WTC11 (cell line): ENCODE measurements at regions not wholly inside any gene's neighbourhood (a gene's known extent, or its start where the extent isn't known, plus 50 kb on each side); places are given as distances from the start of the nearest gene placed in this dataset.

Source experiments
- ATAC-seq: fragments of 200-7000 bp; cut with Tn5 transposase; 2 replicates; pipeline ENCODE4 v1.10.0; 2021; ENCODE audit warnings: mild to moderate bottlenecking, moderate library complexity
- CTCF ChIA-PET: fragments of 300-600 bp; sonication (Branson Sonifier 250); formaldehyde crosslinking; loops from one replicate; lab custom pipeline; 2021; ENCODE audit warnings: antibody characterized with exemption; lab: Charles Lee
- POLR2A ChIA-PET: fragments of 350-600 bp; sonication (Branson Sonifier 250); formaldehyde crosslinking; loops from one replicate; lab custom pipeline; 2021; ENCODE audit warnings: antibody characterized with exemption; lab: Charles Lee
- DNase-seq: peaks from one replicate; pipeline ENCODE4 v3.0.0; 2021; ENCODE audit warnings: low spot score
- H3K27ac Mint-ChIP-seq: 2 replicates; pipeline ENCODE4 v1.8.0; 2021; ENCODE audit warnings: mixed read lengths
- H3K27me3 Mint-ChIP-seq: 2 replicates; pipeline ENCODE4 v1.8.0; 2021; ENCODE audit warnings: low read depth, mild to moderate bottlenecking, moderate library complexity, mixed read lengths
- H3K36me3 Mint-ChIP-seq: 2 replicates; pipeline ENCODE4 v1.8.0; 2021; ENCODE audit warnings: mixed read lengths
- H3K4me1 Mint-ChIP-seq: 2 replicates; pipeline ENCODE4 v1.8.0; 2022; ENCODE audit warnings: mixed read lengths
- H3K4me3 Mint-ChIP-seq: 2 replicates; pipeline ENCODE4 v1.8.0; 2021; ENCODE audit warnings: mild to moderate bottlenecking, moderate library complexity, mixed read lengths
- H3K9me3 Mint-ChIP-seq: 2 replicates; pipeline ENCODE4 v1.8.0; 2021; ENCODE audit warnings: mixed read lengths
- ATF1 ChIP-seq: sonication (generic); formaldehyde crosslinking; IDR thresholded peaks from 2 replicates; pipeline ENCODE4 v1.8.1; 2023; ENCODE audit warnings: mild to moderate bottlenecking, moderate library complexity, missing genetic modification reagents
- E2F1 ChIP-seq: sonication (generic); formaldehyde crosslinking; IDR thresholded peaks from 2 replicates; pipeline ENCODE4 v1.8.0; 2022; ENCODE audit warnings: mild to moderate bottlenecking, missing genetic modification reagents
- ESRRA ChIP-seq: sonication (generic); formaldehyde crosslinking; IDR thresholded peaks from 2 replicates; pipeline ENCODE4 v1.8.1; 2022; ENCODE audit warnings: mild to moderate bottlenecking, missing genetic modification reagents, borderline replicate concordance
- FOXP1 ChIP-seq: sonication (generic); formaldehyde crosslinking; IDR thresholded peaks from 2 replicates; pipeline ENCODE4 v1.8.0; 2022; ENCODE audit warnings: missing genetic modification reagents, mild to moderate bottlenecking, moderate library complexity, borderline replicate concordance
- GTF2I ChIP-seq: fragments of 250-450 bp; sonication (Bioruptor Pico); conservative IDR thresholded peaks from 2 replicates; pipeline ENCODE4 v1.4.0; 2021; ENCODE audit warnings: mild to moderate bottlenecking
- MLX ChIP-seq: sonication (generic); formaldehyde crosslinking; IDR thresholded peaks from 2 replicates; pipeline ENCODE4 v1.8.1; 2023; ENCODE audit warnings: mild to moderate bottlenecking, missing genetic modification reagents, moderate library complexity
- NFYB ChIP-seq: sonication (generic); formaldehyde crosslinking; conservative IDR thresholded peaks from 2 replicates; pipeline ENCODE4 v1.8.0; 2022; ENCODE audit warnings: low read depth, missing genetic modification reagents
- NR1H2 ChIP-seq: sonication (generic); formaldehyde crosslinking; IDR thresholded peaks from 2 replicates; pipeline ENCODE4 v1.9.0; 2021; ENCODE audit warnings: mild to moderate bottlenecking, moderate library complexity, missing genetic modification reagents
- SMAD3 ChIP-seq: sonication (generic); formaldehyde crosslinking; IDR thresholded peaks from 2 replicates; pipeline ENCODE4 v1.8.0; 2022; ENCODE audit warnings: missing genetic modification reagents, mild to moderate bottlenecking, borderline replicate concordance
- SOX15 ChIP-seq: fragments of 250-450 bp; sonication (Bioruptor Pico); IDR thresholded peaks from 2 replicates; pipeline ENCODE4 v1.9.0; 2021; ENCODE audit warnings: mild to moderate bottlenecking
- ZBTB21 ChIP-seq: sonication (generic); formaldehyde crosslinking; IDR thresholded peaks from 2 replicates; pipeline ENCODE4 v1.8.1; 2023; ENCODE audit warnings: mild to moderate bottlenecking, missing genetic modification reagents, borderline replicate concordance
- ZNF317 ChIP-seq: sonication (generic); formaldehyde crosslinking; IDR thresholded peaks from 2 replicates; pipeline ENCODE4 v1.8.1; 2023; ENCODE audit warnings: low read depth, mild to moderate bottlenecking, moderate library complexity, missing genetic modification reagents, borderline replicate concordance
- TF ChIP-seq, protein P1 (sequence below): sonication (generic); formaldehyde crosslinking; IDR thresholded peaks from 2 replicates; pipeline ENCODE4 v1.8.1; 2022; ENCODE audit warnings: mild to moderate bottlenecking, moderate library complexity, missing genetic modification reagents
- TF ChIP-seq, protein P2 (sequence below): fragments of 250-450 bp; sonication (Bioruptor Pico); conservative IDR thresholded peaks from 2 replicates; pipeline ENCODE4 v1.9.0; 2021; ENCODE audit warnings: mild to moderate bottlenecking
- TF ChIP-seq, protein P3 (sequence below): sonication (generic); formaldehyde crosslinking; IDR thresholded peaks from 2 replicates; pipeline ENCODE4 v1.8.1; 2023; ENCODE audit warnings: mild to moderate bottlenecking, missing genetic modification reagents, moderate library complexity
- TF ChIP-seq, protein P4 (sequence below): sonication (generic); formaldehyde crosslinking; IDR thresholded peaks from 2 replicates; pipeline ENCODE4 v1.8.0; 2023; ENCODE audit warnings: missing genetic modification reagents

DNA sequence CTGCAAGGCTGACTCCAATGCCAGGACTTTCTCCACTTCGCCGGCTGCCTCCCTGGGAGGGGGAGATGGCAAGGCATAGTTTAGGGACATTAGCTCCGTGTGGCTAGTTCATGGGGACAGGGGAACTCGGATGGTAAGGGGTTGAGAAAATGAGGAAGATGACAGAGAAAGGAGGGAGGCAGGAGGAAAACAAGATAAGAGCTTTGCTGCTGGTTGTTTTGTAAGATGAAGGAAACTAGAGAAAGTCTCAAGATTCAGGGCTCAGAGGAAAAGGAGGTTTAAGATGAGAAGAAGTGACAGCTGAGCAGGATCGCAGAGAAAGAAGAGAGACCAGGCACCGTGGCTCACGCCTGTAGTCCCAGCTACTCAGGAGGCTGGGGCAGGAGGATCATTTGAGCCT lies 180.9 kb upstream of the RREB1 start (continued):
- TF ChIP-seq, protein P1, sequence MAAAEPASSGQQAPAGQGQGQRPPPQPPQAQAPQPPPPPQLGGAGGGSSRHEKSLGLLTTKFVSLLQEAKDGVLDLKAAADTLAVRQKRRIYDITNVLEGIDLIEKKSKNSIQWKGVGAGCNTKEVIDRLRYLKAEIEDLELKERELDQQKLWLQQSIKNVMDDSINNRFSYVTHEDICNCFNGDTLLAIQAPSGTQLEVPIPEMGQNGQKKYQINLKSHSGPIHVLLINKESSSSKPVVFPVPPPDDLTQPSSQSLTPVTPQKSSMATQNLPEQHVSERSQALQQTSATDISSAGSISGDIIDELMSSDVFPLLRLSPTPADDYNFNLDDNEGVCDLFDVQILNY (CRISPR knock-in tag): no peak
- TF ChIP-seq ATF1 (CRISPR knock-in tag): no peak
- no peak for TF ChIP-seq E2F1 (CRISPR knock-in tag)
- TF ChIP-seq, protein P2, sequence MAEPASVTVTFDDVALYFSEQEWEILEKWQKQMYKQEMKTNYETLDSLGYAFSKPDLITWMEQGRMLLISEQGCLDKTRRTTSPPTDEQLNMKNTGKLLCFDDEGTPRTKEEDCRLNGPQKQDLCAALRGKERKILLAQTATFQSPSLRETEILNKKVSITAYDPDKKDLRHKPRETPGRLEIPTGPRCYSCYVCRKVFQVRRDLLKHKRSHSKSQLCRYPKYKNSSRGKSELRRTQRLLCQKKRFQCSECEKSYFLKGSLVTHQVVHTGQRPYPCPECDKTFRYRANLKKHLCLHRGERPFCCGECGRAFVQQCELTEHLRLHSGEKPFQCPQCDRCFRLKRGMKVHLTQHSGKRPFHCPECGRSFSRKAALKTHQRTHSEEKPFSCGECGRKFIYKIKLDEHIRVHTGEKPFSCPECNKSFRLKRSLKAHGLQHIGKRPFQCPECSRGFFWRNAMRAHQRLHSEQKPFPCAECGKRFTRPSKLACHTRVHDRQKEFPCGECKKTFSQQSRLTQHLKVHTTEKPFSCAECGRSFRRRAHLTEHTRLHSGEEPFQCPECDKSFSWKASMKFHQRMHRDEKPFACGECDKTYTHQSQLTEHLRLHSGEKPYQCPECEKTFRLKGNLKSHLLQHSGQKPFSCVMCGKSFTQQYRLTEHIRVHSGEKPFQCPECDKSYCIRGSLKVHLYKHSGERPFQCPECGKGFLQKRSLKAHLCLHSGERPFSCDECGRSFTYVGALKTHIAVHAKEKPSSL (CRISPR knock-in tag): no peak
- TF ChIP-seq NFYB (CRISPR knock-in tag): no peak
- TF ChIP-seq GTF2I (CRISPR knock-in tag): no peak
- no peak for TF ChIP-seq FOXP1
- TF ChIP-seq, protein P3, sequence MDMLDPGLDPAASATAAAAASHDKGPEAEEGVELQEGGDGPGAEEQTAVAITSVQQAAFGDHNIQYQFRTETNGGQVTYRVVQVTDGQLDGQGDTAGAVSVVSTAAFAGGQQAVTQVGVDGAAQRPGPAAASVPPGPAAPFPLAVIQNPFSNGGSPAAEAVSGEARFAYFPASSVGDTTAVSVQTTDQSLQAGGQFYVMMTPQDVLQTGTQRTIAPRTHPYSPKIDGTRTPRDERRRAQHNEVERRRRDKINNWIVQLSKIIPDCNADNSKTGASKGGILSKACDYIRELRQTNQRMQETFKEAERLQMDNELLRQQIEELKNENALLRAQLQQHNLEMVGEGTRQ (CRISPR knock-in tag): no peak
- TF ChIP-seq NR1H2 (CRISPR knock-in tag): no peak
- TF ChIP-seq ZNF317 (CRISPR knock-in tag): no peak
- TF ChIP-seq, protein P4, sequence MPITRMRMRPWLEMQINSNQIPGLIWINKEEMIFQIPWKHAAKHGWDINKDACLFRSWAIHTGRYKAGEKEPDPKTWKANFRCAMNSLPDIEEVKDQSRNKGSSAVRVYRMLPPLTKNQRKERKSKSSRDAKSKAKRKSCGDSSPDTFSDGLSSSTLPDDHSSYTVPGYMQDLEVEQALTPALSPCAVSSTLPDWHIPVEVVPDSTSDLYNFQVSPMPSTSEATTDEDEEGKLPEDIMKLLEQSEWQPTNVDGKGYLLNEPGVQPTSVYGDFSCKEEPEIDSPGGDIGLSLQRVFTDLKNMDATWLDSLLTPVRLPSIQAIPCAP: no peak
- TF ChIP-seq MLX (CRISPR knock-in tag): no peak

GRCh38 chr6:6927521-6928361 lies 180.0 kb upstream of the RREB1 start:
- ATAC-seq (peak; percentile 83), DNase-seq (peak; percentile 20)
- H3K27me3 Mint-ChIP-seq: no peaks in the 10 kb centered on the region; the same call in 1 of the 2 replicates
- H3K36me3 Mint-ChIP-seq: no peaks in the 10 kb centered on the region
- ChIA-PET CTCF (no interaction called here), POLR2A (no interaction called here)
- H3K27ac Mint-ChIP-seq: no peak overlapping the region
- no peaks in the 10 kb centered on the region for H3K9me3 Mint-ChIP-seq
- no peak overlapping the region for H3K4me3 Mint-ChIP-seq
- H3K4me1 Mint-ChIP-seq: peaks cover 8% of the 10 kb centered on the region
- TF ChIP-seq ZBTB21 (CRISPR knock-in tag) (no peak), SOX15 (CRISPR knock-in tag) (no peak), ESRRA (CRISPR knock-in tag) (no peak), SMAD3 (no peak)
